Activated CD4-positive, alpha-beta T cell treated with anti-CD3 and anti-CD28 coated beads, Interleukin-2, amount 10 ng/mL, durations not matched to agents 24 days and 14 days (primary cell): ENCODE measurements at regions not wholly inside any gene's neighbourhood (a gene's known extent, or its start where the extent isn't known, plus 50 kb on each side); places are given as distances from the start of the nearest gene placed in this dataset.

ENCODE experiments used
- DNase-seq: peaks from one replicate; pipeline ENCODE4 v3.0.0; 2022
- H3K27ac Mint-ChIP-seq: one replicate; pipeline ENCODE4 v1.8.0; 2022; ENCODE audit warnings: mild to moderate bottlenecking, mixed read lengths
- H3K27me3 Mint-ChIP-seq: one replicate; pipeline ENCODE4 v1.8.0; 2022; ENCODE audit warnings: mixed read lengths
- H3K36me3 Mint-ChIP-seq: one replicate; pipeline ENCODE4 v1.8.0; 2022; ENCODE audit warnings: low read depth, mild to moderate bottlenecking, mixed read lengths
- H3K4me1 Mint-ChIP-seq: one replicate; pipeline ENCODE4 v1.8.0; 2021; ENCODE audit warnings: mixed read lengths
- H3K4me3 Mint-ChIP-seq: one replicate; pipeline ENCODE4 v1.8.0; 2022; ENCODE audit warnings: mild to moderate bottlenecking, moderate library complexity, mixed read lengths
- H3K9me3 Mint-ChIP-seq: one replicate; pipeline ENCODE4 v1.8.0; 2021; ENCODE audit warnings: mixed read lengths
- intact Hi-C: fragments of 100-400 bp; cut with micrococcal nuclease; formaldehyde crosslinking; loops from one replicate; pipeline ENCODE4 v1.15.1; 2023

- no peaks in the 10 kb centered on the region for H3K4me1 Mint-ChIP-seq
- no peaks in the 10 kb centered on the region for H3K27me3 Mint-ChIP-seq
- no peak overlapping the region for H3K4me3 Mint-ChIP-seq
- no peak for DNase-seq
- intact Hi-C loops, result no loop called here
- no peak overlapping the region for H3K27ac Mint-ChIP-seq
- no peaks in the 10 kb centered on the region for H3K9me3 Mint-ChIP-seq
- H3K36me3 Mint-ChIP-seq, result no peaks in the 10 kb centered on the region
Observed at GRCh38 chr2:186031229-186031628, 292.6 kb downstream of the FSIP2 start.

- Mint-ChIP-seq H3K4me1 (no peaks in the 10 kb centered on the region), H3K9me3 (no peaks in the 10 kb centered on the region), H3K27ac (no peak overlapping the region), H3K36me3 (no peaks in the 10 kb centered on the region), H3K27me3 (no peaks in the 10 kb centered on the region), H3K4me3 (no peak overlapping the region)
- no peak for DNase-seq
- intact Hi-C loops, result no loop called here
Observed at GRCh38 chr2:186032102-186032738, 293.6 kb downstream of the FSIP2 start.

GRCh38 chr2:186032930-186033329 lies 294.3 kb downstream of the FSIP2 start:
- H3K27ac Mint-ChIP-seq, result no peak overlapping the region

DNA sequence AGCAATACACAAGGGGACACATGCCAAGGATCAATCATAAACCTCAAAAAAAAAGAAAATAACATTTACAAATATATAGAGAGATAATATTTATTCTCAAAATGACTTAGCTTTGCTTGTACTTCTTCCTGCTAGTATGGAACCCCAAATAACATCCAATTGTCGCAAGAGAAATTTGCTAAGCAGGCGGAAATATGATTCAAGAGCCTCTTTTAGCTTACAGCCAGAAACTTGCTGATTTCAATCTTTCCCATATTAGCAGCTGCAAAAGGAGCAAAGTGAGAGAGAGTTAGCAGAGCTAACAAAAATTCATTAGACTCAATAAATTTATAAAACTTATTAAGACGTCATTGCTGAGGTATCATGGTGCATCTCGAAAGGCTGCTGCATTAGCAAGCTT lies 294.9 kb downstream of the FSIP2 start:
- H3K4me3 Mint-ChIP-seq, result no peak overlapping the region
- H3K9me3 Mint-ChIP-seq, result no peaks in the 10 kb centered on the region
- no peak for DNase-seq
- H3K27me3 Mint-ChIP-seq, result no peaks in the 10 kb centered on the region
- intact Hi-C loops, result no loop called here
- H3K27ac Mint-ChIP-seq, result no peak overlapping the region
- no peaks in the 10 kb centered on the region for H3K36me3 Mint-ChIP-seq
- H3K4me1 Mint-ChIP-seq, result no peaks in the 10 kb centered on the region

More at GRCh38 chr2:186032930-186033329, 294.3 kb downstream of the FSIP2 start:
- no peaks in the 10 kb centered on the region for H3K4me1 Mint-ChIP-seq
- intact Hi-C loops, result no loop called here
- H3K9me3 Mint-ChIP-seq, result no peaks in the 10 kb centered on the region
- H3K27me3 Mint-ChIP-seq, result no peaks in the 10 kb centered on the region
- no peak overlapping the region for H3K4me3 Mint-ChIP-seq
- H3K36me3 Mint-ChIP-seq, result no peaks in the 10 kb centered on the region
- no peak for DNase-seq

GRCh38 chr2:186036862-186037449 lies 298.4 kb downstream of the FSIP2 start:
- H3K27me3 Mint-ChIP-seq, result no peaks in the 10 kb centered on the region
- no peak overlapping the region for H3K4me3 Mint-ChIP-seq
- H3K27ac Mint-ChIP-seq, result no peak overlapping the region
- no peaks in the 10 kb centered on the region for H3K4me1 Mint-ChIP-seq
- no peak for DNase-seq
- H3K9me3 Mint-ChIP-seq, result no peaks in the 10 kb centered on the region
- no peaks in the 10 kb centered on the region for H3K36me3 Mint-ChIP-seq
- intact Hi-C loops, result no loop called here

DNA sequence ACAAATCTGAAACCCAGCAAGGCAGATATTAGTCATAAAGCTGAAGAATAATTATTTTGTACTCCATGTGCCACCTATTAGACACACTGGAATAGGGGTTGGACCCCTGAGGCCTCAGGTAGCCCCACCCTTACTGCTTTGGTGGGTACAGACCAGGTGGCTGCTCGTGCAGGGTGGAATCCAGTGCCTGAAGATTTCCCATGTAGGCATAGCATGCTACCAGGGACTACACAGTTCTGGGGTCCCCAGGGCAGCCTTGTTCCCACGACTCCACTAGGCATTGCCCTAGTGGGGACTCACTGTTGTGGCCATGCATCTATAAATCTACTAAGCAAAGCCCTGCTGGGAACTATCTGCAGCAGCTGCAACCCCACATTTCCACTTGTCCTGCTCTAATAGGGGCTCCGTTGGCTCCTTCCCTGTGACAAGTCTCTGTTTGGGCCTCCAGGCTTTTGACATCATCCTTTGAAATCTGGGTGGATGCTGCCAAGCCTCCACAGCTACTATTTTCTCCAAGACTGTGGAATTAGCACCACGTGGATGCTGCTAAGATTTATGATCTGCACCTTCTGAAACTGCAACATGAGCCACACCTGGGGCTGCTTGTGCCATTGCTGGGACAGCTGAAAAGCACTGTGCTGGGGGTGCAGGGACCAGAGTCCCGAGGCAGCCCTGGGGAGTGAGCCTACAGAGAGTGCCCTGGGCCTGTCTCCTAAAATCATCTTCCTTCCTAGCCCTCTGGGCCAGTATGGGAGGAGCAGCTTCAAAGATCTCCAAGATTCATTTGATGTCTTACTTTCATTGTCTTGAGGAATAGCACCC lies 303.8 kb downstream of the FSIP2 start:
- Mint-ChIP-seq H3K27ac (no peak overlapping the region), H3K4me3 (no peak overlapping the region), H3K27me3 (no peaks in the 10 kb centered on the region), H3K4me1 (no peaks in the 10 kb centered on the region), H3K9me3 (no peaks in the 10 kb centered on the region), H3K36me3 (no peaks in the 10 kb centered on the region)
- no peak for DNase-seq
- intact Hi-C loops, result no loop called here

DNA sequence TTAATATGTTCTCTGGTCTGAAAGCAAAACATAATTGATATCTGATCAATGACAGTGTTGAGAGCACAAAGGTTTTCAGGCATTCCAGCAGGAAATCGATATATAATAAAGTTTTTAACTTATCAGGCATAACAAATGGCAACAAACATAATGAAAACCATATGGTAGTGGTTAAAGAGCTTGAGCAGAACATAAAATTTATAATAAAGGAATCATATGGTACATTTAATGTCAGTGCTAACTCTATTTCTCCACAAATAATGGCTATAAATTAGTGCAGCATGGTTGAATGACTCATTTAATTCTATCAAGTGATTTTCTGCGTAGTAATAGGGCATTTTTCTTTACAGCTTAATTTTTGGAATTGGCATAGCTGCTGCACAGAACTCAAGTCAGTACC lies 306.2 kb downstream of the FSIP2 start:
- no peak overlapping the region for H3K27ac Mint-ChIP-seq
- H3K27me3 Mint-ChIP-seq, result no peaks in the 10 kb centered on the region
- no peaks in the 10 kb centered on the region for H3K36me3 Mint-ChIP-seq
- intact Hi-C loops, result no loop called here
- DNase-seq, result no peak
- H3K4me1 Mint-ChIP-seq, result no peaks in the 10 kb centered on the region
- no peak overlapping the region for H3K4me3 Mint-ChIP-seq
- no peaks in the 10 kb centered on the region for H3K9me3 Mint-ChIP-seq

- no peaks in the 10 kb centered on the region for H3K36me3 Mint-ChIP-seq
- no peak overlapping the region for H3K27ac Mint-ChIP-seq
- H3K27me3 Mint-ChIP-seq, result no peaks in the 10 kb centered on the region
- no peak overlapping the region for H3K4me3 Mint-ChIP-seq
- no peaks in the 10 kb centered on the region for H3K4me1 Mint-ChIP-seq
- H3K9me3 Mint-ChIP-seq, result no peaks in the 10 kb centered on the region
- intact Hi-C loops, result no loop called here
- DNase-seq, result no peak
Observed at GRCh38 chr2:186052930-186053329, 314.3 kb downstream of the FSIP2 start.

DNA sequence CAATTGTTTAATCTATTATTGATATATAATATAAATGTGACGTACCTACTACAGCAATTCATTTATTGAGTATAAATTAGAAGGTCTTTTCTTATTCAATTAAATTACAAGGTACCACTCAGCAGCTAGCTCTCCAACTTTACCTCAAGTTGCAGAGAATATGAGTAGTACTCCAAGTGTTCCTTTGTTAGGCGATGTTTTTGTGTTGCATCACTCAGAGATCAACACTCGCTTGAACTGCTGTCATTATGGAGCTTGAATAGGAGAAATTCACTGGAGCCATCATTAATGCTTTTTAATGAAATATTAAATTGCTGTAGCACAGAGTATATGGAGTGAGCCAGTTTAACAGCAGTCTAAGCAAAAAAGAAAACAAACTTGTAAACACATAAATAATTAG lies 320.0 kb downstream of the FSIP2 start:
- H3K9me3 Mint-ChIP-seq, result no peaks in the 10 kb centered on the region

GRCh38 chr2:186059096-186059495 lies 320.5 kb downstream of the FSIP2 start:
- H3K36me3 Mint-ChIP-seq, result no peaks in the 10 kb centered on the region
- no peak overlapping the region for H3K4me3 Mint-ChIP-seq
- intact Hi-C loops, result no loop called here
- H3K27me3 Mint-ChIP-seq, result no peaks in the 10 kb centered on the region
- no peak overlapping the region for H3K27ac Mint-ChIP-seq
- no peaks in the 10 kb centered on the region for H3K4me1 Mint-ChIP-seq
- no peaks in the 10 kb centered on the region for H3K9me3 Mint-ChIP-seq
- no peak for DNase-seq

More for the DNA sequence above, 320.0 kb downstream of the FSIP2 start:
- H3K4me3 Mint-ChIP-seq, result no peak overlapping the region
- no peak overlapping the region for H3K27ac Mint-ChIP-seq
- no peak for DNase-seq
- intact Hi-C loops, result no loop called here
- no peaks in the 10 kb centered on the region for H3K27me3 Mint-ChIP-seq
- no peaks in the 10 kb centered on the region for H3K4me1 Mint-ChIP-seq
- H3K36me3 Mint-ChIP-seq, result no peaks in the 10 kb centered on the region

DNA sequence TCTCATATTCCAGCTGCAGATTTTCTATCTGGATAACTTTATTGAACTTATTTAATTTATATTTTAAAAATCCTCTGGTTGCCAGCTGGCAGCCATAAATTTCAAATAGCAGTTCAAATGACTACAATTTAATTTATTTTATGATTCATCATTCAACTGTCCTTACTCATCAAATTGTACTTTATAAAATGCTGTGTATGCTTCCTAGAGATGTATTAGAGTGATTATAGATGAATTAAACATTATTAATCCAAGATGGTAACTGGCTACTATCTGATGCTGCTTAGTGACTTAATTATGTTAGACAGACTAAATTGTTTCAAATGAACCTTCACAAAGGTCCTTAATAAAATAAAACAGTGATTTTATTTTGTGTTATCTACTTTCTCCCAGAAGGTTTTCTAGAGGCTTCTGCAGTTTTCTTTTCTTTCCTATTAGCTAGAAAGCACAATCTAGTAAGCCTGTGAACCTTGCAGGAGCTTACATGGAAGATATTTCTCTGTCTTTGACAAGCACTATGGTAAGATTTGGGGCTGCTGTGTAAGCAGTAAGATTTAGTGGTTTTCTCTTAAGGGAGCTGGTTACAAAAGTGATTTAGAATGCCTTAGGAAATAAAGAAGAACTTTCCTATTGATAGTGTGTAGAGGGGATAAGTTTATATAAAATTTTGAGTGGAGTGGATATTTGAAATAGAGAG lies 322.3 kb downstream of the FSIP2 start:
- Mint-ChIP-seq H3K27ac (no peak overlapping the region), H3K9me3 (no peaks in the 10 kb centered on the region), H3K27me3 (no peaks in the 10 kb centered on the region), H3K36me3 (no peaks in the 10 kb centered on the region), H3K4me3 (no peak overlapping the region), H3K4me1 (no peaks in the 10 kb centered on the region)
- no peak for DNase-seq
- intact Hi-C loops, result no loop called here

GRCh38 chr2:186064507-186064906 lies 325.9 kb downstream of the FSIP2 start:
- DNase-seq, result no peak
- Mint-ChIP-seq H3K4me3 (no peak overlapping the region), H3K9me3 (no peaks in the 10 kb centered on the region), H3K36me3 (no peaks in the 10 kb centered on the region), H3K4me1 (no peaks in the 10 kb centered on the region), H3K27me3 (no peaks in the 10 kb centered on the region), H3K27ac (no peak overlapping the region)
- intact Hi-C loops, result no loop called here

GRCh38 chr2:186065491-186065890 lies 326.9 kb downstream of the FSIP2 start:
- H3K4me3 Mint-ChIP-seq, result no peak overlapping the region
- no peaks in the 10 kb centered on the region for H3K9me3 Mint-ChIP-seq
- no peaks in the 10 kb centered on the region for H3K4me1 Mint-ChIP-seq
- no peaks in the 10 kb centered on the region for H3K36me3 Mint-ChIP-seq
- intact Hi-C loops, result no loop called here
- no peak for DNase-seq
- H3K27ac Mint-ChIP-seq, result no peak overlapping the region
- H3K27me3 Mint-ChIP-seq, result no peaks in the 10 kb centered on the region
